NB4 (cell line): ENCODE measurements at regions not wholly inside any gene's neighbourhood (a gene's known extent, or its start where the extent isn't known, plus 50 kb on each side); places are given as distances from the start of the nearest gene placed in this dataset.

Experiments
- CTCF ChIP-seq: IDR thresholded peaks from one replicate; pipeline ENCODE4 v1.5.1; 2012; ENCODE audit warnings: low read depth, low read length
- MAX ChIP-seq: IDR thresholded peaks from 2 replicates; pipeline ENCODE4 v1.6.1; 2011; ENCODE audit warnings: low read depth, low read length
- POLR2A ChIP-seq: IDR thresholded peaks from 2 replicates; pipeline ENCODE4 v1.6.1; 2011; ENCODE audit warnings: mild to moderate bottlenecking; ENCODE audit not compliant: insufficient read length; ENCODE audit errors: extremely low read depth

GRCh38 chr7:24216576-24217125 lies 67.3 kb upstream of the NPY start:
- TF ChIP-seq CTCF = no peak
- TF ChIP-seq POLR2A = no peak
- TF ChIP-seq MAX = no peak
